ENCODE measurements at regions not wholly inside any gene's neighbourhood (a gene's known extent, or its start where the extent isn't known, plus 50 kb on each side); places are given as distances from the start of the nearest gene placed in this dataset.
"Not testable (repeated sequence)": the region's sequence is repeated elsewhere in the genome, so short reads cannot be mapped to it uniquely, and the experiment has no call there.

- no peak for DNase-seq
These were observed 217.0 kb upstream of the OBI1 start for GRCh38 chr13:78875792-78876580.

GRCh38 chr13:78868991-78869390 lies 210.0 kb upstream of the OBI1 start:
- no peak for DNase-seq

GRCh38 chr13:78867655-78868054 lies 208.7 kb upstream of the OBI1 start:
- no peak for DNase-seq

GRCh38 chr13:78866076-78866475 lies 207.1 kb upstream of the OBI1 start:
- not testable (repeated sequence) for DNase-seq

GRCh38 chr13:78862446-78862845 lies 203.5 kb upstream of the OBI1 start:
- no peak for DNase-seq

- DNase-seq = no peak
These were observed 193.8 kb upstream of the OBI1 start for GRCh38 chr13:78852709-78853108.

GRCh38 chr13:78845656-78846365 lies 186.9 kb upstream of the OBI1 start:
- DNase-seq = no peak

GRCh38 chr13:78844106-78844505 lies 185.2 kb upstream of the OBI1 start:
- DNase-seq = no peak

- DNase-seq = no peak
These were observed 182.5 kb upstream of the OBI1 start for GRCh38 chr13:78841358-78841963.

GRCh38 chr13:78836238-78836784 lies 177.4 kb upstream of the OBI1 start:
- DNase-seq = no peak

GRCh38 chr13:78832461-78832860 lies 173.5 kb upstream of the OBI1 start:
- no peak for DNase-seq

GRCh38 chr13:78830508-78830907 lies 171.6 kb upstream of the OBI1 start:
- no peak for DNase-seq

- DNase-seq = no peak
These were observed 170.9 kb upstream of the OBI1 start for GRCh38 chr13:78829821-78830220.

GRCh38 chr13:78827471-78827870 lies 168.5 kb upstream of the OBI1 start:
- peak in 1 of 56 donors; percentile 1 for DNase-seq

GRCh38 chr13:78826936-78827335 lies 168.0 kb upstream of the OBI1 start:
- no peak for DNase-seq

GRCh38 chr13:78826312-78826711 lies 167.4 kb upstream of the OBI1 start:
- no peak for DNase-seq

GRCh38 chr13:78820541-78820940 lies 161.6 kb upstream of the OBI1 start:
- no peak for DNase-seq

- DNase-seq = no peak
These were observed 157.6 kb upstream of the OBI1 start for GRCh38 chr13:78816592-78816991.

- no peak for DNase-seq
These were observed 157.2 kb upstream of the OBI1 start for GRCh38 chr13:78816154-78816553.

- no peak for DNase-seq
These were observed 147.5 kb upstream of the OBI1 start for GRCh38 chr13:78806457-78806856.

- DNase-seq = no peak
These were observed 144.0 kb upstream of the OBI1 start for GRCh38 chr13:78802912-78803311.

- DNase-seq = peak in 2 of 56 donors; percentile 2
These were observed 128.2 kb upstream of the OBI1 start for GRCh38 chr13:78787190-78787589.

Measured in nucleus accumbens (tissue), 56 donors.